ENCODE measurements at regions not wholly inside any gene's neighbourhood (a gene's known extent, or its start where the extent isn't known, plus 50 kb on each side); places are given as distances from the start of the nearest gene placed in this dataset.

DNA sequence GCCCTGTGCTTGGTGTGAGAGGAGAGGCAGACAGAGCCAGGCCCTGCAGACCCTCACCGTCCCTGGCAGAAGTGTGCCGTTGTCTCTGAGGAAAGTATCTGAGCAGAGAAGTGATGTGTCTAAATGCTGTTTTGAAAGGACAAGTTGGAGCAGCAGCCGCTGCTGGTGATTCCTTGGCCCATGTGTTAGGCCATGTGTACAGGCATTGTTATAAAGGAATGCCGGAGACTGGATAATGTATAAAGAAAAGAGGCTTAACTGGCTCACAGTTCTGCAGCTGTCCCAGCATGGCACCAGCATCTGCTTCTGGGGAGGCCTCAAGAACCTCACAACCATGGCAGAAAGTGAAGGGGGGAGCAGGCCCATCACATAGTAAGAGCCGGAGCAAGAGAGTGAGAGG lies 334.6 kb upstream of the ATP10A start:
- TF ChIP-seq, protein P1, sequence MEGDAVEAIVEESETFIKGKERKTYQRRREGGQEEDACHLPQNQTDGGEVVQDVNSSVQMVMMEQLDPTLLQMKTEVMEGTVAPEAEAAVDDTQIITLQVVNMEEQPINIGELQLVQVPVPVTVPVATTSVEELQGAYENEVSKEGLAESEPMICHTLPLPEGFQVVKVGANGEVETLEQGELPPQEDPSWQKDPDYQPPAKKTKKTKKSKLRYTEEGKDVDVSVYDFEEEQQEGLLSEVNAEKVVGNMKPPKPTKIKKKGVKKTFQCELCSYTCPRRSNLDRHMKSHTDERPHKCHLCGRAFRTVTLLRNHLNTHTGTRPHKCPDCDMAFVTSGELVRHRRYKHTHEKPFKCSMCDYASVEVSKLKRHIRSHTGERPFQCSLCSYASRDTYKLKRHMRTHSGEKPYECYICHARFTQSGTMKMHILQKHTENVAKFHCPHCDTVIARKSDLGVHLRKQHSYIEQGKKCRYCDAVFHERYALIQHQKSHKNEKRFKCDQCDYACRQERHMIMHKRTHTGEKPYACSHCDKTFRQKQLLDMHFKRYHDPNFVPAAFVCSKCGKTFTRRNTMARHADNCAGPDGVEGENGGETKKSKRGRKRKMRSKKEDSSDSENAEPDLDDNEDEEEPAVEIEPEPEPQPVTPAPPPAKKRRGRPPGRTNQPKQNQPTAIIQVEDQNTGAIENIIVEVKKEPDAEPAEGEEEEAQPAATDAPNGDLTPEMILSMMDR (IDR thresholded peaks at IDR 0.05): no peak
- TF ChIP-seq MAZ (IDR thresholded peaks at IDR 0.05; ENCODE audit: borderline replicate concordance, low read depth, low read length): no peak
- TF ChIP-seq NFE2L2 (conservative IDR thresholded peaks at IDR 0.05; ENCODE audit: low read length): no peak
- TF ChIP-seq, protein P2, sequence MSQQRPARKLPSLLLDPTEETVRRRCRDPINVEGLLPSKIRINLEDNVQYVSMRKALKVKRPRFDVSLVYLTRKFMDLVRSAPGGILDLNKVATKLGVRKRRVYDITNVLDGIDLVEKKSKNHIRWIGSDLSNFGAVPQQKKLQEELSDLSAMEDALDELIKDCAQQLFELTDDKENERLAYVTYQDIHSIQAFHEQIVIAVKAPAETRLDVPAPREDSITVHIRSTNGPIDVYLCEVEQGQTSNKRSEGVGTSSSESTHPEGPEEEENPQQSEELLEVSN (IDR thresholded peaks at IDR 0.05; ENCODE audit: borderline replicate concordance, low read depth): no peak
- no peak for TF ChIP-seq KDM1A (IDR thresholded peaks at IDR 0.05; ENCODE audit: low read depth)
- no peak for TF ChIP-seq POLR2A (IDR thresholded peaks at IDR 0.05; ENCODE audit: low read length)
- no peak for TF ChIP-seq CEBPB (IDR thresholded peaks at IDR 0.05)
- TF ChIP-seq, protein P3, sequence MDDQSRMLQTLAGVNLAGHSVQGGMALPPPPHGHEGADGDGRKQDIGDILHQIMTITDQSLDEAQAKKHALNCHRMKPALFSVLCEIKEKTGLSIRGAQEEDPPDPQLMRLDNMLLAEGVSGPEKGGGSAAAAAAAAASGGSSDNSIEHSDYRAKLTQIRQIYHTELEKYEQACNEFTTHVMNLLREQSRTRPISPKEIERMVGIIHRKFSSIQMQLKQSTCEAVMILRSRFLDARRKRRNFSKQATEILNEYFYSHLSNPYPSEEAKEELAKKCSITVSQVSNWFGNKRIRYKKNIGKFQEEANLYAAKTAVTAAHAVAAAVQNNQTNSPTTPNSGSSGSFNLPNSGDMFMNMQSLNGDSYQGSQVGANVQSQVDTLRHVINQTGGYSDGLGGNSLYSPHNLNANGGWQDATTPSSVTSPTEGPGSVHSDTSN (IDR thresholded peaks at IDR 0.05): no peak

Measured in A549 (cell line).